ENCODE measurements at regions not wholly inside any gene's neighbourhood (a gene's known extent, or its start where the extent isn't known, plus 50 kb on each side); places are given as distances from the start of the nearest gene placed in this dataset.
A peak's percentile ranks its signal among the peaks of the same experiment; 100 is the strongest.

- H4K20me1 ChIP-seq (ENCODE audit: insufficient read depth, low read length), result no peaks in the 10 kb centered on the region
- Mint-ChIP-seq H3K27ac (ENCODE audit: unreplicated experiment) (peak overlapping the region; percentile 21), H3K27me3 (ENCODE audit: low read depth, unreplicated experiment) (no peaks in the 10 kb centered on the region), H3K36me3 (ENCODE audit: low read depth, unreplicated experiment) (no peaks in the 10 kb centered on the region), H3K4me3 (ENCODE audit: unreplicated experiment) (no peak overlapping the region), H3K9me3 (ENCODE audit: unreplicated experiment) (no peaks in the 10 kb centered on the region), H3K4me1 (ENCODE audit: low read depth, unreplicated experiment) (peaks cover 21% of the 10 kb centered on the region)
- peak; percentile 45 for FAIRE-seq
- H3K9ac ChIP-seq (ENCODE audit: low read length), result peak overlapping the region; percentile 17
- no peak overlapping the region for H3K4me3 ChIP-seq (ENCODE audit: insufficient read depth, low read depth, low read length)
- no peaks in the 10 kb centered on the region for H3K27me3 ChIP-seq (ENCODE audit: insufficient read depth, low read length)
- H3K79me2 ChIP-seq (ENCODE audit: insufficient read depth, low read length), result no peaks in the 10 kb centered on the region
- TF ChIP-seq EZH2 (IDR thresholded peaks at IDR 0.05; ENCODE audit: insufficient read depth, low read length) (no peak), CTCF (IDR thresholded peaks at IDR 0.05; ENCODE audit: insufficient read depth, low read depth, low read length) (no peak)
- H3K36me3 ChIP-seq (ENCODE audit: insufficient read depth, low read length), result no peaks in the 10 kb centered on the region
- peak overlapping the region; percentile 60 for H3K4me2 ChIP-seq (ENCODE audit: low read length)
- peak overlapping the region; percentile 39 for H3K27ac ChIP-seq (ENCODE audit: low read depth, low read length)
- H3K4me1 ChIP-seq (ENCODE audit: insufficient read depth, low read length), result peaks cover 31% of the 10 kb centered on the region
- peak; percentile 58 for DNase-seq (ENCODE audit: low read depth)
- H2AFZ ChIP-seq (ENCODE audit: low read depth, low read length), result no peak overlapping the region
- H3K9me3 ChIP-seq (ENCODE audit: insufficient read depth, low read depth, low read length), result no peaks in the 10 kb centered on the region
These were observed 703.1 kb downstream of the RFPL4B start for GRCh38 chr6:113050010-113050858.

- no peak overlapping the region for H3K4me2 ChIP-seq (ENCODE audit: low read length)
- FAIRE-seq (no peak), DNase-seq (ENCODE audit: low read depth) (no peak)
- Mint-ChIP-seq H3K27ac (ENCODE audit: unreplicated experiment) (peak overlapping the region; percentile 71), H3K36me3 (ENCODE audit: low read depth, unreplicated experiment) (no peaks in the 10 kb centered on the region), H3K4me3 (ENCODE audit: unreplicated experiment) (no peak overlapping the region), H3K27me3 (ENCODE audit: low read depth, unreplicated experiment) (no peaks in the 10 kb centered on the region), H3K4me1 (ENCODE audit: low read depth, unreplicated experiment) (peaks cover 21% of the 10 kb centered on the region), H3K9me3 (ENCODE audit: unreplicated experiment) (no peaks in the 10 kb centered on the region)
- no peaks in the 10 kb centered on the region for H3K9me3 ChIP-seq (ENCODE audit: insufficient read depth, low read depth, low read length)
- TF ChIP-seq EZH2 (IDR thresholded peaks at IDR 0.05; ENCODE audit: insufficient read depth, low read length), result no peak
- TF ChIP-seq CTCF (IDR thresholded peaks at IDR 0.05; ENCODE audit: insufficient read depth, low read depth, low read length), result no peak
- H3K79me2 ChIP-seq (ENCODE audit: insufficient read depth, low read length), result no peaks in the 10 kb centered on the region
- H4K20me1 ChIP-seq (ENCODE audit: insufficient read depth, low read length), result no peaks in the 10 kb centered on the region
- H3K27me3 ChIP-seq (ENCODE audit: insufficient read depth, low read length), result no peaks in the 10 kb centered on the region
- no peak overlapping the region for H3K27ac ChIP-seq (ENCODE audit: low read depth, low read length)
- H3K36me3 ChIP-seq (ENCODE audit: insufficient read depth, low read length), result no peaks in the 10 kb centered on the region
- H2AFZ ChIP-seq (ENCODE audit: low read depth, low read length), result no peak overlapping the region
- peaks cover 31% of the 10 kb centered on the region for H3K4me1 ChIP-seq (ENCODE audit: insufficient read depth, low read length)
- no peak overlapping the region for H3K9ac ChIP-seq (ENCODE audit: low read length)
- H3K4me3 ChIP-seq (ENCODE audit: insufficient read depth, low read depth, low read length), result no peak overlapping the region
These were observed 703.8 kb downstream of the RFPL4B start for GRCh38 chr6:113050979-113051378.

DNA sequence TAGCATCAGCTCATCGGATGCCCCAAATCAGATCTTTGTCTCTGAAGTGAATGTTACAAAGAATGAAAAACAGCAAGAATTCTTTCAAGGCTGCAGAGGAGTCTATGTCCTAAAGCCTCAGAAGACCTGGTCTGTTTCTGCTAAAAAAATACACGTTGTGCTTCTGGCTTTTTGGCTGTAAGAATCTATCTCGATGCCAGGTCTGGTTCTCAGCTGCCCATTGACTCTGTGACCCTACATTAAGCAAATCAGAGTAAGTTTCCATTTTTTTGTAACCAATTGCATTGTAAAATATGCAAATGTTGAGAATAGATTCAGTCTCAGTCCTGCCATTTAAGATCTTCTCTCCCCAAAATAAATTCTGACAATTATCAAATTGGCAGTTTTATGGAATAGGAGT is 705.4 kb downstream of the RFPL4B start:
- no peak overlapping the region for H3K4me2 ChIP-seq (ENCODE audit: low read length)
- H3K27ac Mint-ChIP-seq (ENCODE audit: unreplicated experiment), result no peak overlapping the region
- FAIRE-seq, result no peak

More for the DNA sequence above, 705.4 kb downstream of the RFPL4B start:
- H3K9me3 Mint-ChIP-seq (ENCODE audit: unreplicated experiment), result no peaks in the 10 kb centered on the region
- peaks cover 16% of the 10 kb centered on the region for H3K4me1 Mint-ChIP-seq (ENCODE audit: low read depth, unreplicated experiment)
- Histone ChIP-seq H3K27me3 (ENCODE audit: insufficient read depth, low read length) (no peaks in the 10 kb centered on the region), H3K4me3 (ENCODE audit: insufficient read depth, low read depth, low read length) (no peak overlapping the region), H3K4me1 (ENCODE audit: insufficient read depth, low read length) (peaks cover 26% of the 10 kb centered on the region), H3K79me2 (ENCODE audit: insufficient read depth, low read length) (no peaks in the 10 kb centered on the region), H3K9ac (ENCODE audit: low read length) (no peak overlapping the region), H3K27ac (ENCODE audit: low read depth, low read length) (no peak overlapping the region), H3K9me3 (ENCODE audit: insufficient read depth, low read depth, low read length) (no peaks in the 10 kb centered on the region), H2AFZ (ENCODE audit: low read depth, low read length) (no peak overlapping the region), H3K36me3 (ENCODE audit: insufficient read depth, low read length) (no peaks in the 10 kb centered on the region), H4K20me1 (ENCODE audit: insufficient read depth, low read length) (no peaks in the 10 kb centered on the region)
- TF ChIP-seq EZH2 (IDR thresholded peaks at IDR 0.05; ENCODE audit: insufficient read depth, low read length) (no peak), CTCF (IDR thresholded peaks at IDR 0.05; ENCODE audit: insufficient read depth, low read depth, low read length) (no peak)
- DNase-seq (ENCODE audit: low read depth), result no peak
- no peak overlapping the region for H3K4me3 Mint-ChIP-seq (ENCODE audit: unreplicated experiment)
- no peaks in the 10 kb centered on the region for H3K36me3 Mint-ChIP-seq (ENCODE audit: low read depth, unreplicated experiment)
- no peaks in the 10 kb centered on the region for H3K27me3 Mint-ChIP-seq (ENCODE audit: low read depth, unreplicated experiment)
